Activated T-cell treated with anti-CD3 and anti-CD28 coated beads, Interleukin-2, amount 50 U/mL, for 48 hours (primary cell): ENCODE measurements at regions not wholly inside any gene's neighbourhood (a gene's known extent, or its start where the extent isn't known, plus 50 kb on each side); places are given as distances from the start of the nearest gene placed in this dataset.
"Not testable (repeated sequence)": the region's sequence is repeated elsewhere in the genome, so short reads cannot be mapped to it uniquely, and the experiment has no call there.

Source experiments
- DNase-seq, 2 experiments: peaks; one replicate each; pipeline ENCODE4 v3.0.0-alpha.2; 2020

DNA sequence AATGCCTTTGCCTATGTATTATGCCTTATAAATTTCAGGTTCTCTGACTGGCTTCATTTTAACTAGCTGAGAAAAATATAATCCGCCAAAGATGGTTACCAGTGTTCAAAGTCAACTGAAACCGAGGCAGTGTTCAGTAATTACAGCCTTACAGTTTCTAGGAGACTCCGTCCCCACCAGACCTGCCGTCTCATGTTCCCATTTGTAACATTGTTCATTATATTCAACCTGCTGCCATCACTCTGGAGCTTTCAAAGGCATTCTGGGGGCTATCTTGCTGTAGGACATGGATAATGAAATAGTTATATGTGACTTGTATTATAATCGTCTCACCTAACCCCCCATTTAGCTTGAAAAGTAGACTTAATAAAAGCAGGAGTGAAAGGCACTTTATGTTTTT, 302.5 kb downstream of the RWDD3 start:
- no peak for DNase-seq

DNA sequence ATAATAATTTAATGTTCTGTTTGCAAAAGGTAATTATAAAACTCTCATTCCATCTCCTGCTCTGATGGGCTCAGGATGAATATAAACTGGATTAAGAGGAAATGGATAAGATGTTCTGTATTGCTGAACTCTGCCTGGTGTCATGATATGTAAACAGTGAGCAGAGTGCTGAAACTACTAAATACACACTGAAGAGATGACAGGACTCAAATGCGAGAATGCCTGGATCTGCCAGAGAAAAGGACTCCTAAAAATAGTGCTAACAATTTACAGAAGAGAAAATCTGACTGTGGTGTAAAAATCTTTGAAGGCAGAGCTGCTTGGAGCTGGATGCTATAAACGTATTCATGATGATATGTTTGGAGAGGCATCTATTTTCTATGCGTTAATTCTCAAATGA, 303.2 kb downstream of the RWDD3 start:
- DNase-seq: no peak

DNA sequence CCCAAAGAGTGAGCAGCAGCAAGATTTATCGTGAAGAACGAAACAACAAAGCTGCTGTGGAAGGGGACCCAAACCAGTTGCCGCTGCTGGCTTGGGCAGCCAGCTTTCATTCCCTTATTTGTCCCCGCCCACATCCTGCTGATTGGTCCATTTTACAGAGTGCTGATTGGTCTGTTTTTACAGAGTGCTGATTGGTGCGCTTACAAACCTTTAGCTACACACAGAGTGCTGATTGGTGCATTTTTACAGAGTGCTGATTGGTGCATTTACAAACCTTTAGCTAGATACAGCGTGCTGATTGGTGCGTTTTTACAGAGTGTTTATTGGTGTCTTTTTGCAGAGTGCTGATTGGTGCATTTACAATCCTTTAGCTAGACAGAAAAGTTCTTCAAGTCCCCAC, 304.2 kb downstream of the RWDD3 start:
- not testable (repeated sequence) for DNase-seq

DNA sequence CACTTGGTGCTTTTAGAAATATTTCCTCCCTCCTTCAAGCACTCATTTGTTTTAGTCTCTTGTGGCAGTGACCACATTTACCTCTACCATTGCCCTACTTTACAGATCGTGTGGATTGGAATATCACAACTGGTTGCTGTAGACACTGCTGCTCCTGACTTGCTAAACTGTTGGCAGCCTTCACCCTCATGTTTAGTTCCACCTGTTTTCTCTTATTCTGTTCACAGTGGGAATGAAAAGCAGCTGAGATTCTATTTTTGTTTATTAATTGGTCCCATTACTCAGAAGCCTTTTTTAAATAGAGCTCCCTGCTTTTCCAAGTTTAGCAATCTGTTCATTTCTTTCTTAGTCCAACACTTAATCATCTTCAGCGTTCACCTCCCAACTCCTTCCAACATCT, 308.9 kb downstream of the RWDD3 start:
- DNase-seq: no peak

DNA sequence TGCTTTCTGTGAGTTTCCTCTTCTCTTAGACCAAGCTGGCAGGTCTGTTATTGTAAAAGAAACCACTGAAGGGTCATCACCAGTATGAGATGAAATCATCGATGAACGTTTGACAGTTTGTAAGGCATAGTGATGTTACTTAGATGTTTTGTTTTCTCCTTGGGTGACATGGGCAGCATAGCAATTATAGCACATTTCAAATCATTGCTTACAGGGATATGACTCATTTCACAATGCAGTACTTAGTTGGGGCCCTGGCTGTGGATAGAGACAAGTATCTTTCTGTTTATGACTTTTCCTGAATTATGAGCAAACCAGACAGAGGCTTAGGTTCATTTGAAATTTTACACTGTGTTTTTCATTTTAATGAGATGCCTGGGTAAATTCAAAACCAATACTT, 313.0 kb downstream of the RWDD3 start:
- no peak for DNase-seq

DNA sequence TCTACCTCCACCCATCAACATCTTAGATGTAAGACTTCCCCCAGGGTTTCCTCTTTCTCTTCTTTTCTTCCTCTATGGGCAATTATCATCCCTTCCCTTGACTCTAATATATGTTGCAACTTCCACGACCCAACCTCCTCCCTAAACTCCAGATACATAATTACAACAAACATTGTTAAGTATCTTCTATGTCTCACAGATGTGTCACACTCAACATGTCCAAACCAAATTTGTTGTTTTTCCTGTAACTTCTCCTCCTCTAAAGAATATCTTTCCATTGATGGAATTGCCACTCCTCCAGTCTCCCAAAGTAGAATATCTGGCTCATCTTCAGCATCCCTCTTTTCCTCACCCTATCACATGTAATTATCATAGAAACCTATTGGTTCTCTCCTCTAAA, 314.2 kb downstream of the RWDD3 start:
- DNase-seq: no peak

DNA sequence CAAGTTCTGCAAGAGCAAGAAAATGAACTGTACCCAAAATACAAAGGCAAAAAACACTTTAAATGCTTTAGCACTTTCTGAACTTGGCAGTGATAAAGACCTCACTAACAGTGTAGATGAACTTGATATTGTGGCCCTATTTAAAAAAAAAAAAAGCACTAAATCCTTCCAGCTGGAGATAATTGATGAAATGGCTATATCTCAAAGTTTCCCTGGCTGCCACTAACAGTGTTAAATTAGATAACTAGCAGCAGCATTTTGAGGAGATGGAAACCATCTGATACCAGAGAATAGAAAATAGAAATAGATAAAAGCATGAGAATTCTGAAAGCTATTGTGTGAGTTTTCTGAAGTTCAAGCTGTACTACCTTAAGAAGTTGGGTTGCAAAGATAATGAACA, 317.2 kb downstream of the RWDD3 start:
- no peak for DNase-seq

DNA sequence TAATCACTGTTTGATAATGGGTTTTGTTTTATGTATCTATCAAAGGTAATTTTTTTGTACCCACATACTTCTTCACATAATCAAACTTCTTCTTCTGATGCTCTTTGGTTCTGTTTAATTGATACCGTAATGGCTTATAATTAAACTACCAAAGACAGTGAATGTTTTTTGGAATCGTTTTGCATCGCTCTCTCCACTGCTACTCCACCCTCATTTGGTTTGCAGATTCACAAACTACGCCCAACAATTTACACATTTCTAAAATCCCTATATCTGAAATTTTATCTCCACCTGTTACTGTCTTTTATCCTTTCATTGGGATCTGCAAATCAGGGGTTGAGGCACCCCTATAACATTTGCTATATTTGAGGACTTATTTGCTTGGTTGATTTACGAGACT, 319.6 kb downstream of the RWDD3 start:
- no peak for DNase-seq

DNA sequence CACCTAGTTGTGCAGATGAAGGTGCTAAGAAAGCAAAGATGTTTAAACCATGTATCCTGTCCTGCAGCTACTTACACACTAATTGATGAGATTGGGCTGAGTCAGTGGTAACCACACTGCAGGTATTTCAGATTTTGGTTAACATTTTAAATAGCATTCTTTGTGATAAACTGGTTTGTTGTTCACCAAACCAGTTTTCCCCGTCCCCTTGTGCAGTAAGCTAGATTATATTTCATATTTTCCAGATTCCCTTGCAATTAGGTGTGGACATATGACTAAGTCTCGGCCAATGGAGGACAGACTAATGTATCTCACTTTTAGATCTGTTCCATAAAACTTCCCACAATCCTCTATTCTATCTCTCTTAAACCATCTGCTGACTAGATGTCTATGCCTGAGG, 320.4 kb downstream of the RWDD3 start:
- DNase-seq: no peak

DNA sequence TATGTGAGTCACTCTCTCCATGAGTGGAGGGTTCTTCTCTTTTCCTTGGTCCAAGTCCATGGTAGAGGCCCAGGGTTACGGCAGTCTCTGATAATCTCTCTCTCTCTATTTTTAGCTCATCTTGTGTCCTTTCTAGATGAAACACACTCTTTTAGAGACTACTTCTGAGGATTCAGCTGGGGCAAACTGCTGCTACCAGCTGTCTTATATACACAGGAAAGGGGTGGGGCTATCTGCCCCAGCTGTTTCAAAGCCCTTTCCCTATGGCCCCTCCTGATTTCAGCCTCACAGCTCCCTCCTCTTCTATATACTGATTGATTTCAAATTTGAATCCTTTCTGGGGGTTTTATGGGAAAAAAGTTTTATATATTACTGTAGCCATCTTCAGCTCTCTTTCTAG, 324.8 kb downstream of the RWDD3 start:
- DNase-seq: no peak

DNA sequence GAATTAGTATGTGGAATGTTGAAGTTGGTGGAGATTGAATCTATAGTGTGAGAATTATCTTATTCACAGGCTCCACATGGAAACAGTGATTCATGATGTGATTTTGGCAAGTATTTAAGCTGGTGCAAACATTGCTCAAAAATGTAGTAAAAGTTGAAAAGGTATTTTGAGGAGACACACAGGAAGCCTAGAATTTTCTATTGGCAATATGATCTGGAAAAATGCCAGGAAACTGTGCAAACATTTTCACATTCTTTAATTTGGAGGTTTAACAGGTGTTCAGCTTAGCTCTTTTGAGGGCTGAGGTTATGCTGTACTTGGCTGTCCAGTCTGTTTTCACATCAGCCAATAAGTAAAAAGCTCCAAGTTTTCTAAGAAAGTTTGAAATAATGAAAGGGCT, 327.3 kb downstream of the RWDD3 start:
- no peak for DNase-seq

DNA sequence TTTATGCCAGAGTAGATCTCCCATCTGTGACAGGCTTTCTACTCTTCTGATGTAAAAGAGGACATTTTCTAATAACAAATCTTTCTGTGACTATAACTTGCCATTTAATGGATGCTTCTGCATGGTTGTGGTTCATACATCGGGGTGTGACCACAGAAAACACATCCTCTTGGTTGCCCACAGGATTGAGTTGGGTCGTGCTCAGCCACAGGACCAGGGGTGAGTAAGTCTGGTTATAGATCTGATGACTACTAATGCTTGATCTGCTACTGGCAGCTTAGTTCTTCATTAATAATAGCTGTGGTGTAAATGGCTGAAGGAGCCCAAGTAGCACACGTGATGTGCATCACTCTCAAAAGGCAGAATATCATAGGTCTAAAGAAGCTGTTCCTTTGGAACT, 328.2 kb downstream of the RWDD3 start:
- DNase-seq: no peak

DNA sequence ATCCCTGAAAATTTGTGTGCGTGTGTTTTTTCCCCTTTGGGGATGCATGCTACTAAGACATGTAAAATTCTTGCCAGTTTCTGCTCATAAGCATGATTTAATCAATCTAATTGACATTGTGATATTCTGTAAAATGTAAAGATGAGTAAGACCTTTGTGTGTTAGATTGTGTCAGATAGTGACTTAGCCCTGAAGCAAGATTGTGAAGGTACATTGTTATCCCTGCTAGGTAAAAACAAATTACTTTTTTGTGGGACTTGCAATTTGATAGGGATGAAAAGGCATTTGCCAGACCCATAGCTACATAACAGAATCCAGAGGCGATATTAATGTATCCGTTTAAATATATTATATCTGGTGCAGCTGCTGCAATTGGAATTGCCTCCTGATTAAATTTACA, 338.0 kb downstream of the RWDD3 start:
- DNase-seq: no peak

DNA sequence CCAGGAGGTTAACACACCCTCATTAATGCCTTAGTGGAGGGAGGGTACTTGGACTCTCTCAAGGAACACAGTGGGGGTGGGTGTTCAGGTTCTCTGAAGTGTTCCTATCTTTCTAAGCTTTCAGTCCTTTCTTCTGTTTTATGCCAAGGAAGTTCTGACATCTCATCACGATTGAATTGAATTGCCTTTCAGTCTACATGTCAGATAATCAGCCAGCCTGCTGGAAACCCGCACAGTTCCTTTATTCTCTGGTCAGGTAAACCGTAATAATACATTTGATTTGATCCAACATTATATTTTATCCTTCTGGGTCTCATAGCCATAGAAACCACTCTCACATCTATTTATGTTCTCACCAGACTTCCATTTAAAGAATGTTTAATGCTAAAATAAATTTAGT, 339.0 kb downstream of the RWDD3 start:
- no peak for DNase-seq

DNA sequence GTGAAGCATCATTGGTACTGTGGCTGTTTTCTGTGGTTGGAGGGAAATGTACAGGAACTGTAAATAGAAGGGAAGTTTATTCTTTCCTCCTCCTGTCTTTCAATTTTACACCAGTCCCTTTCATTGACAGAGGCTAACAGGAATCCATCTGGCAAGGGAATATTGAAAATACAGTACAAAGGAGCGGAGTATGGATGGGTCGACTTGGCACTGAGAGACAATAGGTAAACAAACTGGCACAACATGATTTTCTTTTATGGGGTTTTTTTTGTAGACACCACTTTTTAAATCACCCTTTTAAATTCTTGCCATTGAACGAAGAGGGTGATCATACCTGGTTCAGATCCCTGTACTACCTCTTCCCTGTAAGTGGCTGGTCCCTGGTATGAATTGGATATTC, 341.3 kb downstream of the RWDD3 start:
- no peak for DNase-seq

DNA sequence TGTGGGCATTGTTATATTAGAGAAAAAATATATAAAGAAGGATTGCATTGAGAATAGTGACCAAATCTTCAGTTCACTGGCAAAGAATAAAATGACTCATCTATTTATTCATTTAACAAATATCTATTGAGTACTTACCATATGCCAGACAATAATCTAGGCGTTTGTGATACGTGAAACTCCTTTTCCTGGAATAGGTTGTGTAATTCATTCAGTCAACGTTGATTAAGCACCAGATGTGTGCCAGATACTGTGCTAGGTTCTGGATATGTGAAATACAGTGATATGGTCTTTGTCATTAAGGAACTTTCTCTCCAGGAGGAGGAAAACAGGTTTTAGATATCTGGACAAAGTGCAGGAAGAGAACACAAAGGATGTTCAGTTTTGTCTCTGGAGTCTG, 344.5 kb downstream of the RWDD3 start:
- no peak for DNase-seq

DNA sequence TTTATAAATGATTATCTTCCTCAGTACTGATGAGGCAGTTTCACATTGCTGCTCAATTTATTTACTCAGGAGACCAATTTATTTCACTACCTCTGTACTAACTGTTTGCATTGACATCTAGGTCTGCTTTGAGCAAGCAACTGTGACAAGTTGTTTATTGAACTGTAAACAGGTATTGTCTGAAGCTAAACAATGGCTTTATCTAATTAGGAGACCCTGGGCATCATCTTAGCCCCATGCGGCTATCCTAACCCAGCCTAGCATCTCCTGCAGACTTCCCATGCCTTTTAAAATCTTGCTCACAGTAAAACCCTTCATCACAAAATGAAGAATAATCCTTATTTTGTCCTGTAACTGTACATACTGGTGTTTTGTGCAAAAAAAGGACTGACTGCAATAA, 348.2 kb downstream of the RWDD3 start:
- no peak for DNase-seq

DNA sequence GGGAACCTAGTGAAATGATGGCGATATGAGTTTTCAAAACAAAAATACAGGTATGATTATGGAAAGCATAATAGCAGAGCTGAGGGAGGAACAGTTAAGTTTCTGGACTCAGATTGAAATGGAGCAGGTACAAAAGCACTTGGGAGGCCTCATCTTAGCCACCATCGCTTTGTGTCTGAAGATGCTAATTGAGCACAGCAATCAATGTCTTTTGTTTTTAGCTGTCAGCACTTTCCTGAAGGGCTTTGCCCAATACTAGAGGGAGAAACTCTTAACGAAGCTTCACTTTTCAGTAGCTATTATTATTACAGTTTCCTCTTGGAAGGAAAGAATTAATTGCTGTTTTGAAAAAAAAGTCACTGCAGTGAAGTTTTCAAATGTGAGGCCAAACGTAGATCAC, 348.7 kb downstream of the RWDD3 start:
- no peak for DNase-seq

DNA sequence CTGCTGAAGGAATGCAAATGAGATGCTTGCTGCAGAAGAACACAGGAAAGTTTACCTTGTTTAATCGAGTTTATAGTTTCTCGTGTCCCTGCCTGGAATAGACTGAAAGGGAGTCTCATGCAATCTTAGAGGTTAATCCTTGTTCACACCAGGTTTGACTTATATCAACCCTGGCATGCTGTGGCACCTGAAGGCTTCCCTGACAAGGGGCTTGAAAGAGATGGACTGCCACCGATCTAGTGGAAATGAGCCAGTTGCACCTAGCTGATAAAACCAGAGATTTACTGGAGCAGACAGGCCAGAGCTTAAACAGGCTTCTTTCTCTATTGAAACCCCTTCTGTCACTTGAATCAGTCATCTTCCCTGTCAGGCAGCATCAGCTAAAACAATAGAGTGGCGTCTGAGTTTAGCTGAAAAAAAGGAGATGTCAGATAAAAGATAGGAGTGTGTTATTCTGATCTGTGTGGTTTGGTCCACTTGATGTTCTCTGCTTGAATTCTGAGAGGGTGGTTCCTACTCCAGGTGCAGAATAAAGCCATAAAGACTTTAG, 349.7 kb downstream of the RWDD3 start:
- DNase-seq: no peak

DNA sequence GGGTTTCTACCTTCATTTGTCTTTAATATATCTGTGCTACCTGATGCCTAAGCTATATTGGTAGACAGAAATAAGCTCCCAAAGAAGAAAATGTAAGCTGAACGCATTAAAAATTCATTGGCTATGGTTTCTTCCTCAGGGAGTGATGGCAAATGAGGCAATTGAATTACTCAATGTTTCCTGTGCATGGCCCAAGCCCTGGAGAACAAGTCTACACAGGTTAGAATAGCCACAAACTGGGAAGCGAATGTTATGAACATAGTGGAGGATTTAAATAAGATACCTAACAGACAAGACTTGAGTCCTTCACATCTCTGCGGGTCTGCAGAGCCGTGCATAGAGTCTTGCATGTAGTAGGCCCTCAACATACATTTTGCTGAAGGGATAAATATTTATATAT, 350.3 kb downstream of the RWDD3 start:
- no peak for DNase-seq

DNA sequence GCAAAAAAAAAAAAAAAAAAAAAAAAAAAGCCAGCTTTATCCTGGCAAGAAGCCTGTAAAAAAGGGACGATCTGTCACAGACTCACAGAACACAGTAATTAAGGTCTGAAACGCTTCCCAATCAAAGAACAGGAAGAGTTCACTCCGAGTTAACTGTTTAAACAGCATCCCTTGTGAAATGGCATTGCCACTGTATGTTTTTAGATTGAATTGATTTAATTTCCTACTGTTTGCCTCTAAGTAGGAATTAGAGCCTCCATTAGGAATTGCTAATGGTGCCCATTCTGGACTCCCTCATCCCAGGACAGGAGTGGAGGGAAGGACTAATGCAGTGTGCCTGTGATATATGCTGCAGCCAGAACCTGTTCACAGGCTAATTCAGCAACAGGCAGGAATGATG, 370.8 kb downstream of the RWDD3 start:
- no peak for DNase-seq

DNA sequence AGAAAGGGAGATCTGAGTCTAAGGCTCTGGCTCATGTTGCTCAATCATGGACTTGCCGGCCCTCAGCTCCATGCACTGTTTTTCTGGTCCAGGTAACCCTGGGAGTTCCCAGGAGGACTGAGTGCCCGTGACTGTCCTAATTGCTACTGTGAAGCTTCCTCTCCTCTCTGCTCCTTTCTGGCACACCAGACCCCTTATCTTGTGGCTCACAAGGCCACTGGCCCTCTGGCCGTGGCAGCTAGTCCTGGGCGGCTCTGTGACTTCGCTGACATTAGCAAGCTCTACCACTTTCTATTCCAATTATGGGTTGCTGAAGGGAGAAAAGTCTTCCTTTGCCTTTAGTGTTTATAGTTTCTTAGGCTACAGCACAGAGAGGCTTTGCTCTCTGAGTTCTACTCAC, 380.2 kb downstream of the RWDD3 start:
- DNase-seq: no peak

DNA sequence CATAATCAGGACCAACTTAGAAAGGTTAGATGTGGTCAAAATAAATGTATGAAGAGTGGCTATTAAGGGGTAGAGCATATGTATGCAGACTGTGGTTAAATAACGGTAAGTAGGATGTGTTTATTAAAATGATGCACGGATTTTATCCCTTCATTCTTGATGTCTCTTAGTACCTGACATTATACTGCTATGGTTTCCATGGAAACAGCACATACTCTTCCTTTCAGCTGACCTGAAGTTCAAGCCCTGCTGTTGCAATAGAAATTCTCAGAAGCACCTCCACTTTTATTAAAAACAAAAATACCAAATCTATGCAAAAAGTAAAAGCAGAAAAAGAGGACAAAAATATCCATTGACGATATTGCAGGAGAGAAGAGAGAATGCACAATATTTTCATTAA, 381.4 kb downstream of the RWDD3 start:
- DNase-seq: no peak

DNA sequence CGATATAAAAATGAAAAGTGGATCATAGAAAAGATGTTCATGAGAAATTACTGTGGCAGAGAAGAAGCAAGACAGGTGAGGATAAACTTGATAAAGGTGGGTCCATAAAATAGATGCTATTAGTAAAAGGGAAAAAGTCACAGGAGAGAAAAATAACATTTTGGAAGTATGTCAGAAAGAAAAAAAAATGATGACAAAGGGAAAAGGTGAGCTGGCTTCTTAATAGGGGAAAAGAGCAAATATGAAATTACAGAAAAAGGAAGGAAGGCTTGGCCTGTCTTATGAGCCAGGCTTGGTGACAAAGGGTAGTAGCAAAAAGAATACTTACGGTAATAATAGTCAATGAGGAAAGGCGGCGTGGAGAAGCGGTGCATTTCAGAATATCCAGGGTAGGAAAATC, 386.1 kb downstream of the RWDD3 start:
- DNase-seq: no peak

DNA sequence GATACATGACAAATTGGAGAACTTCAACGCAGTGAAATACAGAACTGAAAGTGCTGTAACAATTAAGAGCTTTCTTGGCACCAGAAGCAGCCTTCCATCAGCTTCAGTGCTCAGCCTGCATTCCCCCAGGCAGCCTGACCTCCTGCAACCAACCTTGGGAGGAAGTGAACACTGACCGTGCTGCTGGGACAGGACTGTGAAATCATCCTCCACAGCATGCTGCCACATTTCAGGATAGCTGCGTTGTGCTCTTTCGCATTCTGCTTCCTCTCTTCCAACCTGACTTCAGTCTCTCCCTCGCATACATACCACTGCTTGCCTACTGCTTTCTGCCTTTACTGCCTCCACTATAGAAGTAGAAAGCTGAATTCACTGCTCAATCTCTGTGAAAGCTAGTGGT, 388.6 kb downstream of the RWDD3 start:
- DNase-seq: no peak

DNA sequence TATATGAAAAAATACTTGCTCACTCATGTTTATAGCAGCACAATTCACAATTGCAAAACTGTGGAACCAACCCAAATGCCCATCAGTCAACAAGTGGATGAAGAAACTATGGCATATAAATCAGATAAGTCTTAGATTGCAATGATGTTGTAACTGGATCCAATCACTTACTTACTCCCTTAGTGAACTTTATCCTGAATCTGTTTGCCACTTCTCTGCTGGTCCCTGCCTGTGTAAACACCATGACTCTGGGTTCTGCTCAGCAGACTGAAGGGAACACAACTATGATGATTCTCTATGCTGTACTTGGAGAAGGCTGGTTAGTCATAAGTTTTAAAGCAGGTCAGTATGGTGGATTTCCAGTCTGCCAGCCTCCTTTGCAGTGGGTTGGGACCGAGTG, 391.2 kb downstream of the RWDD3 start:
- no peak for DNase-seq
